Osteoblast (primary cell): ENCODE measurements at regions not wholly inside any gene's neighbourhood (a gene's known extent, or its start where the extent isn't known, plus 50 kb on each side); places are given as distances from the start of the nearest gene placed in this dataset.

Source experiments
- DNase-seq: peaks from one replicate; pipeline ENCODE4 v3.0.0; 2011; ENCODE audit warnings: low spot score, mixed read lengths; ENCODE audit not compliant: insufficient read length; ENCODE audit errors: missing footprints
- H2AFZ ChIP-seq: 2 replicates; pipeline ENCODE4 v1.6.0; 2011; ENCODE audit warnings: mild to moderate bottlenecking, low read length
- H3K27ac ChIP-seq: 2 replicates; pipeline ENCODE4 v1.5.1; 2011; ENCODE audit warnings: mild to moderate bottlenecking, low read depth, low read length, moderate library complexity
- H3K27me3 ChIP-seq: 2 replicates; pipeline ENCODE4 v1.6.0; 2012; ENCODE audit warnings: mild to moderate bottlenecking, control low read depth, inconsistent platforms, low read length, moderate library complexity; ENCODE audit not compliant: insufficient read depth
- H3K36me3 ChIP-seq: 2 replicates; pipeline ENCODE4 v1.5.1; 2011; ENCODE audit warnings: mild to moderate bottlenecking, low read length, control low read depth, moderate library complexity; ENCODE audit not compliant: insufficient read depth
- H3K4me1 ChIP-seq: 2 replicates; pipeline ENCODE4 v1.5.1; 2011; ENCODE audit warnings: mild to moderate bottlenecking, low read length, control low read depth, moderate library complexity; ENCODE audit not compliant: insufficient read depth
- H3K4me2 ChIP-seq: 2 replicates; pipeline ENCODE4 v1.6.0; 2011; ENCODE audit warnings: mild to moderate bottlenecking, low read length; ENCODE audit not compliant: insufficient read depth
- H3K4me3 ChIP-seq: fragments of 200-600 bp; sonication (generic); 3 replicates; pipeline ENCODE4 v1.5.1; 2012; ENCODE audit warnings: mild to moderate bottlenecking, low read length, inconsistent platforms; ENCODE audit not compliant: insufficient read depth
- H3K79me2 ChIP-seq: 2 replicates; pipeline ENCODE4 v1.6.0; 2012; ENCODE audit warnings: mild to moderate bottlenecking, low read length, control low read depth, inconsistent platforms; ENCODE audit not compliant: insufficient read depth
- H3K9me3 ChIP-seq: 2 replicates; pipeline ENCODE4 v1.5.1; 2011; ENCODE audit warnings: low read depth, low read length, control low read depth
- H4K20me1 ChIP-seq: 2 replicates; pipeline ENCODE4 v1.6.0; 2012; ENCODE audit warnings: mild to moderate bottlenecking, low read length, control low read depth; ENCODE audit not compliant: insufficient read depth
- CTCF ChIP-seq: IDR thresholded peaks from 2 replicates; pipeline ENCODE4 v1.5.1; 2011; ENCODE audit warnings: mild to moderate bottlenecking, low read depth, low read length, moderate library complexity; ENCODE audit errors: extremely low read depth

GRCh38 chr3:74866357-74867030 lies 252.0 kb upstream of the CNTN3 start:
- Histone ChIP-seq H3K79me2 (no peaks in the 10 kb centered on the region), H3K4me3 (no peak overlapping the region), H2AFZ (no peak overlapping the region), H3K27ac (no peak overlapping the region), H3K4me1 (no peaks in the 10 kb centered on the region), H3K4me2 (no peak overlapping the region), H3K36me3 (no peaks in the 10 kb centered on the region), H4K20me1 (no peaks in the 10 kb centered on the region), H3K27me3 (no peaks in the 10 kb centered on the region), H3K9me3 (no peaks in the 10 kb centered on the region)
- DNase-seq: no peak
- TF ChIP-seq CTCF: no peak

- DNase-seq: no peak
- Histone ChIP-seq H3K4me2 (no peak overlapping the region), H3K27me3 (no peaks in the 10 kb centered on the region), H2AFZ (no peak overlapping the region), H3K27ac (no peak overlapping the region), H4K20me1 (no peaks in the 10 kb centered on the region), H3K9me3 (no peaks in the 10 kb centered on the region), H3K4me1 (no peaks in the 10 kb centered on the region), H3K4me3 (no peak overlapping the region), H3K79me2 (no peaks in the 10 kb centered on the region), H3K36me3 (no peaks in the 10 kb centered on the region)
- TF ChIP-seq CTCF: no peak
Observed at GRCh38 chr3:74862476-74862875, 248.0 kb upstream of the CNTN3 start.

- no peak overlapping the region for H3K27ac ChIP-seq
- H3K4me1 ChIP-seq: no peaks in the 10 kb centered on the region
- H3K4me2 ChIP-seq: no peak overlapping the region
- H3K79me2 ChIP-seq: no peaks in the 10 kb centered on the region
- H3K4me3 ChIP-seq: no peak overlapping the region
- H2AFZ ChIP-seq: no peak overlapping the region
- H3K27me3 ChIP-seq: no peaks in the 10 kb centered on the region
- H3K9me3 ChIP-seq: no peaks in the 10 kb centered on the region
- no peak for TF ChIP-seq CTCF
- H3K36me3 ChIP-seq: no peaks in the 10 kb centered on the region
- no peak for DNase-seq
- no peaks in the 10 kb centered on the region for H4K20me1 ChIP-seq
Observed at GRCh38 chr3:74861211-74861610, 246.8 kb upstream of the CNTN3 start.

- Histone ChIP-seq H3K27me3 (no peaks in the 10 kb centered on the region), H3K4me1 (no peaks in the 10 kb centered on the region), H3K4me2 (no peak overlapping the region), H3K79me2 (no peaks in the 10 kb centered on the region), H3K36me3 (no peaks in the 10 kb centered on the region), H4K20me1 (no peaks in the 10 kb centered on the region), H3K4me3 (no peak overlapping the region), H3K9me3 (no peaks in the 10 kb centered on the region), H2AFZ (no peak overlapping the region), H3K27ac (no peak overlapping the region)
- TF ChIP-seq CTCF: no peak
- no peak for DNase-seq
Observed at GRCh38 chr3:74858086-74858485, 243.6 kb upstream of the CNTN3 start.
